NCI-H2196 treated with DMSO at 0.1 percent for 48 hours (cell line): ENCODE measurements at regions not wholly inside any gene's neighbourhood (a gene's known extent, or its start where the extent isn't known, plus 50 kb on each side); places are given as distances from the start of the nearest gene placed in this dataset.
"Not testable (repeated sequence)": the region's sequence is repeated elsewhere in the genome, so short reads cannot be mapped to it uniquely, and the experiment has no call there.

Experiments used
- DNase-seq: peaks from one replicate; lab custom pipeline; 2025; ENCODE audit not compliant: unreplicated experiment; lab: John Stamatoyannopoulos, UW

DNA sequence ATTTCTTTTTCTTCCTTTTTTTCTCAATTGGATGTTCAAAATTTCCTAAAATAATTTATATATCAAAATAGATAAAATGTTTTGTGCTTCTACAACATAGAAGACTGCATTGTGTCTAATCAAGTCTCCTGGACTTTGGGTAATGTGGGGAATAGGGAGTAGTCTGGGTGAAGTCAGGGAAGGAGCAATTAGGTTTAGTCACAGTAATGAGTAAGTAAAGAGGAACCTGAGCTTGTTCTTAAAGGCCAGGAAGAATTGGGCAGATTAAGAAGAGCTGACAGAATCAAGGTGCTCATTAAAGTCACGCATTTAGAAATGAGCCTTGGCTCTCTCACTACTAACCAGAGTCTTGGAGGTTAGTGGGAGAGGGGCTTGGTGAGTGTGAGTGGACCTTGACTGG lies 233.3 kb upstream of the SSTR1 start:
- no peak for DNase-seq

DNA sequence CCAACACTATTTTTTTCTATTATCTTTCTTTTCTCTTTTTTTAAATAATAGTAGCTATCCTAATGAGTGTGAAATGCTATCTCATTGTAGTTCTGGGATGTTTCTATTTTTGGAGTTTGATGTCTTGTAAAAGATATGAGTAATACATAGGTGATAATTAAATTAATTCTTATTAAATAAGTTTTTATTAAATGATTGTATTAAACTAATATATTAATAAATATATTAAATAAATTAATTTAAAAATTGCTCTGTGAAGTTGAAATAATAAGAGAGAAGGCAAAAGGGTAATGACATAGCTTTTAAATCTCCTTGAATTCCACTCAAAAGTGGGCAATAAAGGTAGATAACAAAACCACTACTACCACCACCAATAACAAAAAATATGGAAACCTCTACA lies 230.2 kb upstream of the SSTR1 start:
- DNase-seq: no peak

DNA sequence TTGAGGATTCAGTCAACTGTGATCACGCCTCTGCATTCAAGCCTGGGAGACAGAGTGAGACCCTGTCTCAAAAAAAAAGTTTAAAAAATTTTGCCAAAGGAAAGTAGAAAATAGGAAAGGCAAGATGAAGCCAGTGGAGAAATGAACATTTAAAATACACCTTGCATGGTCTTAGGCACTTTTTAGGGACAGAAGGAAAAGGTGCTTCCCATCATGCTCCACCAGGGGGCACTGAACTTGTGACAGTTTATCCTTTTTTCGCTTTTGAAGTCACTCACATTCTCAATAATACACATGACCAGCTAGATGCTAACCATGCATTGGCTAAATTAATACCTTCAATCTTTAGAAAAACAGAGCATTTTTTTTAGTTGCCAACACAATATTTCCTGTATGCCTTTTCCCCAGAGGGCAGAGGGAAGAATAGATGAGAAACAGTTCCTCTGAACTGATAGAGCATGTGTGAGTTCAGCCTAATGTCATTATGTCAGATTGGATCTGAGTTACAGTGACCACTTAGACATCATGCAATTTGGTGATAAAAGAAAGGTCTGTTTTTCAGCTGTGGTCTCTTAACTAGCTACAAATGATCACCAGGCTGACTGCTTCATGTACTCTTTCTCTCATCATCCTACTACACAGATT lies 221.8 kb upstream of the SSTR1 start:
- no peak for DNase-seq

- no peak for DNase-seq
Measured at GRCh38 chr14:37988472-37988871, 219.2 kb upstream of the SSTR1 start.

GRCh38 chr14:37991027-37991426 lies 216.7 kb upstream of the SSTR1 start:
- DNase-seq: no peak

DNA sequence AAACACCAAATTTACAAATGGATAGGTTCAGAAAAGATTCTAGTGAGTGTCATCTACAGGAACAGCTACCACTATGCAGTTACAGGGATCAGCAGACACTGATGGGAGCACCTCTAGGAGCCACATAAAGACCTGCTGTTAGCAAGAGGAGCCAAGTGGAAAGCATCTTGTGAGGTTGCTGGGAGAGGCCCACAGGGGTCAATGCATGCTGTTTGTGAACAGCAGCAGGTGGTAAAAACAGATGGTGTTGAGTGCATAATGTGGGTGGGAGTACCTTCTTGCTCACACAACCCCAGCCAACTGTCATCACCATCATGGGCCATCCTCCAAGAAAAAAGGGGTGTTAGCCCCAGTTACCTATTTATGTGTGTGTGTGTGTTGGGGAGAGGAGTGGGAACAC lies 215.2 kb upstream of the SSTR1 start:
- no peak for DNase-seq

- no peak for DNase-seq
Measured at GRCh38 chr14:37994846-37995372, 212.8 kb upstream of the SSTR1 start.

GRCh38 chr14:37997017-37997416 lies 210.7 kb upstream of the SSTR1 start:
- DNase-seq: no peak

DNA sequence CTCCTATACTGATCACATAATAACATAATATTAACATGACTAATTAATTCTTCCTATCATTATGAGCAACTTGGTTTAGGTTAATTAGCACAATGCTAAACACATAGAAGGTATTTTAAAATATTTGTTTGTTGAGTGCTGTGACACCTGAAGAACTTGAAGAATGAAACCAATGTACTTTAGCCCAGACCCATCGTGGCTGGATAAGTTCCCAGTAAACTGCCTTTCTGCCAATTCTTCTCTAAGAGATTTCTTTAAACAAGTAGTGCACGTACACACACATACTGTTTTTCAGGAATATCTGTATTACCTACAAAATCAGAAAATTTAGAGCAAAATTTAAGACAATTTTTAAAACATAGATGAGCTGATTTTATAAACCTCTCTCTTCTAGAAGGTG lies 207.4 kb upstream of the SSTR1 start:
- no peak for DNase-seq

DNA sequence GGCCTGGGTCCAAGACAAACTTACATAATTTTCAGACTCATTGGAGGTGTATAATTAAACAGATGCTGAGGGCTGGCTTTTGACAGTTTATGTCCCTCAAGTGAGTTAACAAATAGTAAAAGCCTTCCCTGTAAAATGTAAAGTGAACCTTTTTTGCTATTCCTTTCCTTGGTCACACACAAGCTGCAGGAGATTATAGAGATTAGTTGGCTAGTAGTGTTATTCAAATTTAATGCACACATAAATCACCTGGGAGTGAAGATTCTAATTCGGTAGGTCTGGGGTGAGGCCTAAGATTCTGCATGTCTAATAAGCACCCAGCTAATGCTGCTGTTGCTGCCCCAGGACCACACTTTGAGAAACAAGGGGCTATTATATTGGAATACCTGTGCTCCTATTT lies 206.2 kb upstream of the SSTR1 start:
- DNase-seq: no peak

DNA sequence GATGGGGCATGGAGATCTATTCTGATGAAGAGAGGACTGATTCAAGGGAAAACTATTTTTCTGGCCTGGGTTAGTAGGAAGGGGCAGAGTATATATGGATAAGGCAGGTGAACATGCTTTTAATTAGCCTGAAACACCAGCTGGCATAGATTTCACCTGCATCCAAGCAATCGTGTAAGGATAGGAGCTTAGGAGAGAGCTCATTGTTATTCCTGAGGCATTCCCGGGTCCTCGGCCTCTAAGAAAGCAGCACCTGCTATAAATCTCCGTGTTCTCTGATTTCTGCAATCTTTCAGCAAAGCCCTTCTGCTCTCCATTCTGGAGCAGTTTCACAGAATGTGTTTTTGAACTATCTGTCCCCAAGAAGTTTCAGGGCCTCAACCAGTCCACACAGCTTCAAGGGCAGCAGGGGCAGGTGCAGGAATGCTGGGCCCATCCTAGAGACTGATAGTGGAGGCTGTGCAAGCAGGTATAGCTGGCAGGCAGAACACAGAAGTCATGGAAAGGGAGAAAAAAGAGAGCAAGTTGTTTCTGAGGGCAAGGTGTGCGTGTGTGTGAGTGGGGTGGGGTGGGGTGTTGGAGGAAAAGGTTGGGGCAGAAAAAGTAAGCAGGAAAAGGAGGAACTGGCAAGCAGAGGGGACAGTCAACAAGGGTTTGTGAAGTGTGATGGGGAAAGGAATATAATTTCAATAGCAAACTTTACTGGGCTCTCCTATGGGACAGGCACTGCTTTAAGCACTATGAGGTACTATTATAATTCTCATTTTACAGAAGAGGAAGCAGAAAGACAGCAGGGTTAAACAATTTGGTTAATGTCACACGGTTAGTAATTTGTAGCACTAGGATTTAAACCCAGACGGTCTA lies 203.7 kb upstream of the SSTR1 start:
- DNase-seq: no peak

GRCh38 chr14:38004610-38004879 lies 203.2 kb upstream of the SSTR1 start:
- no peak for DNase-seq

GRCh38 chr14:38011156-38011555 lies 196.5 kb upstream of the SSTR1 start:
- DNase-seq: not testable (repeated sequence)

DNA sequence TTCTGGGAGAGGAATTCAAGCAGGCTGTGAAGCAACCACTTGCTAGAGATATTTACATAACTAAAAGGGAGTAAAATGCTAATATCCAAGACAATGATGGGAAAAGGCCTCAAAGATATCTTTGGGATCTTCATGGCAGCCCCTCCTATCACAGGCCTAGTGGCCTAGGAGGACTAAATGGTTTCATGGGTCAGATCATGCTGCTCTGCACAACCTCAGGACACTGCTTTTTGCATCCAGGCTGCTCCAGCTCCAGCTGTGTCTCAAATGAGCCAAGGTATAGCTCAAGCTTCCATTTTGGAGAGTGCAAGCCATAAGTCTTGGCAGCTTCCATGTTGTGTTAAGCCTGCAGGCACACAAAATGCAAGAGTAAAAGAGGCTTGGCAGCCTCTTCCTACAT lies 195.6 kb upstream of the SSTR1 start:
- no peak for DNase-seq

DNA sequence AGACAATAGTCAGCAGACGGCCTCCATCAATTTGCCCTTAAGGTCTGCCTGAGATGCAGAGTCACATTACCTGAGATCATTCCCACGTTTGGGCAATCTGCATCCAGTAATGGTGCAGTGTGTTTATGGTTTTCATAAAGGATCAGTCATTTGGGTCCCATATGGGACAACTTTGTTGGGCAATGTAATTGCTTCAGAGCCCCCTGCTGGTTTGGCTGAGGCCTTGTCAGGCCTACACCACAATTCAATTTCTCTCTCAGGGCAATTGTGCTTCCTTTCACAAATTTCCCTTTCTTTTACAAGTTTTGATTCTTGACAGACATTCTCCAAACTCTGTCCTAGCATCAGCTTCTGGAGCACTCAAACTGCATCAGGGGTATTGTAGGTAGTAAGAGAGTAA lies 191.2 kb upstream of the SSTR1 start:
- no peak for DNase-seq

DNA sequence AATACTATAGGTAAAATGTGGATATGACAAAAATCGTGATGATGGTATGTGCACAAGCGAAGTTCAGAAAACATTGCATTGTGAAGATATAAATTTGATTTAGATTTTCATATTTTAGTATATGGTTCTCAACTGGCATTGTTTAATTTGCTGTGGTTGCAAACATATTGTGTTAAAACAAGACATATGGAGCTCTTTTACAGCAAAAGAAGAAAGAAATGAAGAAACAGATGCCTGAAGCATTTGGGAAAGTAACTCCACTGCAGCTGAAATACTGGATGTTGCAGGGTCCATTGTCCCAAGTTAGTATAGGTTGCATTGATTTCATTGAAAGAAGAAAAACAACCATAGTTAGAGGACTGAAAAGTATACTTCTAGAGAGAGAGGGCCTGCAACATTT lies 185.8 kb upstream of the SSTR1 start:
- DNase-seq: no peak

DNA sequence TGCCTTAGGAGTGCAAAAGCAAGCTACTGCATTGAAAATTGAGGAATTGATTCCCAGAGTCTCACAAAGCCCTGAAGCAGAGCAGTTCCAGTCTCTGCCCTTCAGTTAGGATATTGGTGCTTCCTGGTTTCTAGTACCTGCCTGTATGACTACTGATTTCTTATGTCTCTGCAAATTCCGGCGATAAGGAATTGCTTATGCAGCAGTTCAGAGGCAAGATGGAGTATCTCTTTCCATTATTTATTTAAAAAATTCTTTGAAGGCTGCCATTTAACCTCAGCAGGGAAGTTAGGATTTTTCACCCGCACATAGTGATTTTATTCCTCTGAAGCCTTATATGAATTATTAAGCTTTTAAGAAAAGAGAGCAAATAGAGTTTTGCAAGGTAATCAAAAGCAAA lies 184.9 kb upstream of the SSTR1 start:
- no peak for DNase-seq

DNA sequence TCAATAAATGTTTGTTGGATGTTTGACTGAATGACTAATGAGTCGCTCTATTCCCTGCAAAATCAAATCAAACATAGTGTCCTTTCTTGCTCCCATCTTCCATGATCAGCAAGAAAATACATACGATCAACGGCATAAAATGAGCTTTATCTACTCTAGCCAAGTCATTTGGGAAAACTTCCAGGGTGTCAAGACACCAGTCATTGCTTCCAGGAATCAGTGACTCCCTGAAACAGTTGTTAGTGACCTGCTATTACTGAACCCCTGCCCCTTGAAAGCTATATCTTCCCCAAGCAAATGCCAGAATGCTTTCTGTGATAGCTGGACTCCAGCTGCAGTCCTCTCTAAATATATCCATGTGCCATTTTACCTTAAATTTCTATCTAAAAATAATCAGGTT lies 169.5 kb upstream of the SSTR1 start:
- DNase-seq: no peak

- no peak for DNase-seq
Measured at GRCh38 chr14:38038986-38039385, 168.7 kb upstream of the SSTR1 start.

- DNase-seq: no peak
Measured at GRCh38 chr14:38039496-38039895, 168.2 kb upstream of the SSTR1 start.

DNA sequence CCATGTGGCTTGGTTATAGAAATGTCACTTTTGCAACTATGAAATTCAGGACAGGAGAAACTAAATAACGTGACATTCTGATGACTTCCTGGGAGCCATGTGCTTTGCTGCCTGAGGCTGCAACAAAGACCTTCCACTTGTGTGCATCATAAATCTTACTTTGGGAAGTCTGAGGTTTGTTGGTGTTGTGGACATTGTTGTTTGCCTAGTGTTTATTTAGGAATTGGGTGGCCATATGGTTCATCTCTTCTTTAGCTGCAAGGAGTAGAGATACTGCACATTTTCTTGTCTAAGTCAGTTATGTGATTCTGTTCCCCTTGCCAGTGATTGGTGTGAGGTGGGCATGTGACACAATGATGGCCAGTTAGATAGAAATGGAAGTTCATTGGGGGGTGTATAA lies 167.3 kb upstream of the SSTR1 start:
- no peak for DNase-seq

- no peak for DNase-seq
Measured at GRCh38 chr14:38042322-38042721, 165.4 kb upstream of the SSTR1 start.

- no peak for DNase-seq
Measured at GRCh38 chr14:38044710-38045109, 163.0 kb upstream of the SSTR1 start.
